Fibroblast of villous mesenchyme (primary cell): ENCODE measurements at regions not wholly inside any gene's neighbourhood (a gene's known extent, or its start where the extent isn't known, plus 50 kb on each side); places are given as distances from the start of the nearest gene placed in this dataset.

ENCODE experiments used
- DNase-seq: peaks from one replicate; pipeline ENCODE4 v3.0.0-alpha.2; 2010; ENCODE audit warnings: low read depth
- H3K4me3 ChIP-seq: 2 replicates; pipeline ENCODE4 v1.5.1; 2011; ENCODE audit warnings: low read depth, mild to moderate bottlenecking, low read length
- CTCF ChIP-seq: IDR thresholded peaks from 2 replicates; pipeline ENCODE4 v1.5.1; 2012; ENCODE audit warnings: low read depth, mild to moderate bottlenecking, low read length; ENCODE audit not compliant: insufficient read depth

DNA sequence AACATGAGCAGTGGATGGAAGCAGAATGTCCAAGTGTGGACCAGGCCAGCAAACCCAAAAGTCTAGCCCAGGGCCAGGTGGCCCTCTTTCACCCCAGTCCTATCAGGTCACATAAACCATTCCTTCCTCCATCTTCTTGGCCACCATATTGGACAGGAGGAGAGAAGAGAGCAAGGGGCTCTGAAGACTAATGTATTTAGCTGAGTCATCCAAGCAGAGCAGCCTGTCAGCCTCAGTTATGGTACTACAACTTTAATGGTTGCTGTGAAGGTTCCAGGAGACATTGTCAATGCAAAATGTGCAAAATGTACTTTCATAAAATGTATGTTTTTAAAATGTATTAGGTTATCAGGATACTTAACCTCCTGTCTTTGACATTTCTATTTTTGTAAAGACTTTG, 159.5 kb downstream of the GPAM start:
- no peak overlapping the region for H3K4me3 ChIP-seq
- no peak for TF ChIP-seq CTCF
- no peak for DNase-seq

DNA sequence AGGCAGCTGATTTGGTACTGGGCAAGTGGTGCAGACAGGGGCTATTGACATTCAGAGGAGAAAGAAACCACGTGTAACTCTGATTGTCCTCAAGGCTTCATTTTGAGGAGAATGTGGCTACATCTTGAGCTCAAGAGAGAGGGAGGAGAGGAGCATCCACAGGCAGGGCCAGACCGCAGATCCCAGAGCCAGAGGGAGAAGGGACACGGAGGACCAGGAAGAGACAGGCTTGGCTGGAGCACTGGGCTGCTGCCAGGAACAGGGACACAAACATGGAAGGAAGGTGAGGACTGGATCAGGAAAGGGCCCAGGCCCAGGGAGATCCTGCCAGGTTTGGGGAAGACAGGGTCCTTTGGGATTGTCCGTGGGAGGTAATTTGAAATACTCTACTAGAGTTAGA, 158.3 kb downstream of the GPAM start:
- no peak for TF ChIP-seq CTCF
- no peak for DNase-seq
- no peak overlapping the region for H3K4me3 ChIP-seq

DNA sequence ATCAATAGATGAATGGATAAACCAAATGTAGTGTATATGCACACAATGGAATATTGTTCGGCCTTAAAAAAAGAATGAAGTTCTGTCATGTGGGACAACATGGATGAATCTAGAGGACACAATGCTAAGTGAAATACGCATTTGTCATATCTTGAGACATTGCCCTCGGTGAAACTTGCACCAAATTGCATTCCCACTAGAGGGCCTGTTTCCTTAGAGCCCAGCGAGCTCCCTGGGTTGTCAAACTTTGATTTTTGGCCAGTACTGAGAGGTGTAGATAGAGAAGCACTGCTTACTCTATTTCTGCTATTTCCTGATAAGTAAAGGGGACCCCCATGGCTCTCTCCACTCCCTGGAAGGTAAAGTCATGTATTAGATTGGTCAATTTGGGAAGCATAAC, 157.1 kb downstream of the GPAM start:
- DNase-seq = no peak
- TF ChIP-seq CTCF = no peak
- no peak overlapping the region for H3K4me3 ChIP-seq

- no peak overlapping the region for H3K4me3 ChIP-seq
- no peak for TF ChIP-seq CTCF
- DNase-seq = no peak
These were observed 155.8 kb downstream of the GPAM start for GRCh38 chr10:112027731-112028280.

- DNase-seq = no peak
- TF ChIP-seq CTCF = no peak
- H3K4me3 ChIP-seq = no peak overlapping the region
These were observed 153.1 kb downstream of the GPAM start for GRCh38 chr10:112030431-112030830.

DNA sequence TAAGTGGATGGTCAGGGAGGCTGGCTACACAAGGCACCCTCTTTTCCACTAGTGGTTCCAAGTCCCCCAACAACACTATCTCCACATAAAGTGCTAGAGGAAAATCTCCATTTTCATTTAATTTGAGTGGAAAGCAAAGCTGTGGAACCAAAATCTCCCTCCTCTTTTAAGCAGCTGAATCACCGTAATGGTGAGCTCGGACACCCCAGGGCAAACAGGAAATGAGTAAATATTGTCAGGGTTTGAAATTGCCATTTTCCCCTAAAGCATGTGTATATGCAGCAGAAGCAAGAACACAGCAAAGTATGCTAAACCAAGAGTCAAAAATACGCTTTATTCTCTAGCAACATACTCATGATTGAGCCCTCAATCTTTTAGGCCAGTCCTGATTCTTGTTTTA, 143.7 kb downstream of the GPAM start:
- TF ChIP-seq CTCF = no peak
- no peak overlapping the region for H3K4me3 ChIP-seq

DNA sequence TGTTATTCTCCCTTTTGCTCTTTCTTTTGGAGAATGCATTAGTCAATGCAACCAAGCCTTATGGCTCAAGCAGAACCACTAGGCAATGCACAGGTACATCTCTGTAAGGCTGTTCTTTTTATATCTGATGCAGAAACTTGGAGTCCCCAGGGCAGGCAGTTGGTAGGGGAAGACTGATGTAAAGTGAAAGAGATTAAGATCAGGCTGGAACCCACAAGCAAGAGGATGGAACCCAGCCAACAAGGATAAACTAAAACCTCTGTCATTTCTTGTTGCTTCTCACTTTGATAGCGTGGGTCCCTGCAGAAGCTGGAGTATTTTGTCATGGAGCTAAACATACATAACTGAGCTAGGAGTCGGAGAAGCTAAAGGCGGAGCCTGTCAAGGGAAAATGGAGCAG, 142.9 kb downstream of the GPAM start:
- no peak overlapping the region for H3K4me3 ChIP-seq
- DNase-seq = no peak
- no peak for TF ChIP-seq CTCF

More for the DNA sequence above, 143.7 kb downstream of the GPAM start:
- no peak for DNase-seq
